Endothelial cell of umbilical vein (primary cell): ENCODE measurements at regions not wholly inside any gene's neighbourhood (a gene's known extent, or its start where the extent isn't known, plus 50 kb on each side); places are given as distances from the start of the nearest gene placed in this dataset.

Source experiments
- BruUV-seq: library from RNA; stranded (reverse); fragments of 400-500 nt; replicated peaks from 2 replicates; lab custom pipeline; 2021; lab: Mats Ljungman, UMichigan
- CTCF ChIA-PET: fragments of 300-600, 350-600 bp; sonication (Branson Sonifier 250); formaldehyde crosslinking; loops from one replicate; lab custom pipeline; 2021; ENCODE audit warnings: antibody characterized with exemption, inconsistent platforms; lab: Charles Lee
- POLR2A ChIA-PET: fragments of 300-600, 350-600 bp; sonication (Branson Sonifier 250); formaldehyde crosslinking; loops from one replicate; lab custom pipeline; 2021; ENCODE audit warnings: antibody characterized with exemption, inconsistent platforms; lab: Charles Lee
- DNase-seq: peaks from one replicate; pipeline ENCODE4 v3.0.0-alpha.2; 2011; ENCODE audit warnings: low read depth, low spot score
- FAIRE-seq: peaks from 2 replicates; lab custom pipeline; 2011; peaks lifted over from hg19 to GRCh38; lab: Jason Lieb, UNC
- H2AFZ ChIP-seq: 2 replicates; pipeline ENCODE4 v1.6.0; 2012; ENCODE audit warnings: low read depth, low read length, control low read depth, inconsistent platforms
- H3K27ac ChIP-seq: 2 replicates; pipeline ENCODE4 v1.5.1; 2011; ENCODE audit warnings: low read depth, mild to moderate bottlenecking, control low read depth, low read length, moderate library complexity; ENCODE audit not compliant: insufficient read depth
- H3K27me3 ChIP-seq, 2 experiments: 2 replicates each; pipeline versions ENCODE4 v1.6.0 to v1.6.1; 2011; ENCODE audit warnings: low read length in 2 of 2, mixed read lengths in 1 of 2; ENCODE audit not compliant: control insufficient read depth in 2 of 2, insufficient read depth in 2 of 2
- H3K36me3 ChIP-seq, 2 experiments: 2 replicates in 1 of 2; 3 replicates in 1 of 2; pipeline ENCODE4 v1.5.1; 2011; ENCODE audit warnings: low read length in 2 of 2, mild to moderate bottlenecking in 1 of 2, moderate library complexity in 1 of 2; ENCODE audit not compliant: control insufficient read depth in 2 of 2, insufficient read depth in 2 of 2; ENCODE audit errors: extremely low read depth in 1 of 2
- H3K4me1 ChIP-seq: 3 replicates; pipeline ENCODE4 v1.5.1; 2011; ENCODE audit warnings: mild to moderate bottlenecking, low read length; ENCODE audit not compliant: control insufficient read depth, insufficient read depth; ENCODE audit errors: extremely low read depth
- H3K4me2 ChIP-seq: 2 replicates; pipeline ENCODE4 v1.6.1; 2011; ENCODE audit warnings: low read length, control low read depth, mixed read lengths; ENCODE audit not compliant: insufficient read depth
- H3K4me3 ChIP-seq, 3 experiments: fragments of 200-600 bp in 1 of 3; sonication (generic), shearing (Covaris generic) in 1 of 3; replicated peaks in 1 of 3; 2 replicates each; pipeline ENCODE4 v1.5.1; 2011 to 2016; ENCODE audit warnings: control low read depth in 3 of 3, low read length in 3 of 3, mild to moderate bottlenecking in 2 of 3, inconsistent platforms in 1 of 3, low read depth in 1 of 3, moderate library complexity in 1 of 3; ENCODE audit not compliant: insufficient read depth in 1 of 3
- H3K79me2 ChIP-seq: 2 replicates; pipeline ENCODE4 v1.6.0; 2012; ENCODE audit warnings: low read length, inconsistent platforms; ENCODE audit not compliant: control insufficient read depth, insufficient read depth
- H3K9ac ChIP-seq: replicated peaks from 2 replicates; pipeline ENCODE3; 2011; ENCODE audit warnings: low read length, control low read depth; ENCODE audit not compliant: insufficient read depth; ENCODE audit errors: extremely low read depth
- H3K9me1 ChIP-seq: replicated peaks from 3 replicates; pipeline ENCODE4 v1.6.0; 2011; ENCODE audit warnings: mild to moderate bottlenecking, low read length; ENCODE audit not compliant: control insufficient read depth, insufficient read depth; ENCODE audit errors: extremely low read depth
- H3K9me3 ChIP-seq: replicated peaks from 2 replicates; pipeline ENCODE4 v1.5.1; 2012; ENCODE audit warnings: low read length, inconsistent platforms; ENCODE audit not compliant: control insufficient read depth, insufficient read depth
- H4K20me1 ChIP-seq: replicated peaks from 2 replicates; pipeline ENCODE3; 2011; ENCODE audit warnings: mild to moderate bottlenecking, low read length; ENCODE audit not compliant: control insufficient read depth, insufficient read depth; ENCODE audit errors: extremely low read depth
- CTCF ChIP-seq, 2 donors: IDR thresholded peaks; 1 replicate in 1 of 2; 2 replicates in 1 of 2; pipeline ENCODE4 v1.5.1; 2011; ENCODE audit warnings: low read length in 2 of 2, mild to moderate bottlenecking in 2 of 2, moderate library complexity in 2 of 2, control low read depth in 1 of 2, inconsistent platforms in 1 of 2, low read depth in 1 of 2; ENCODE audit not compliant: insufficient read depth in 1 of 2; ENCODE audit errors: extremely low read depth in 1 of 2
- EZH2 ChIP-seq: IDR thresholded peaks from 2 replicates; pipeline ENCODE4 v1.6.1; 2012; ENCODE audit warnings: borderline replicate concordance, low read depth, mild to moderate bottlenecking, moderate library complexity, low read length, inconsistent platforms; ENCODE audit not compliant: severe bottlenecking
- FOS ChIP-seq: IDR thresholded peaks from 2 replicates; pipeline ENCODE4 v1.6.1; 2011; ENCODE audit warnings: mild to moderate bottlenecking, low read length, moderate library complexity, borderline replicate concordance; ENCODE audit not compliant: insufficient read depth
- GATA2 ChIP-seq: IDR thresholded peaks from 2 replicates; pipeline ENCODE4 v1.7.0; 2011; ENCODE audit warnings: low read depth, mild to moderate bottlenecking, moderate library complexity, mixed read lengths, low read length; ENCODE audit not compliant: insufficient read length, insufficient read depth
- JUN ChIP-seq: IDR thresholded peaks from 2 replicates; pipeline ENCODE4 v1.6.1; 2011; ENCODE audit warnings: borderline replicate concordance, low read depth; ENCODE audit not compliant: insufficient read length, insufficient read depth
- MAX ChIP-seq: IDR thresholded peaks from 2 replicates; pipeline ENCODE4 v1.6.1; 2011; ENCODE audit not compliant: insufficient read depth, insufficient read length
- MYC ChIP-seq: IDR thresholded peaks from one replicate; pipeline ENCODE4 v1.6.1; 2011; ENCODE audit warnings: mild to moderate bottlenecking, low read depth, low read length
- POLR2A ChIP-seq: IDR thresholded peaks from 2 replicates; pipeline ENCODE4 v1.6.1; 2012; ENCODE audit warnings: low read depth, mild to moderate bottlenecking, control low read depth, low read length
- POLR2AphosphoS5 ChIP-seq: IDR thresholded peaks from 2 replicates; pipeline ENCODE4 v1.6.1; 2012; ENCODE audit warnings: low read depth, mild to moderate bottlenecking, control low read depth, low read length, moderate library complexity; ENCODE audit not compliant: insufficient read depth
- dilution Hi-C: fragments of 300-500 bp; cut with MboI; formaldehyde crosslinking; loops from one replicate; pipeline ENCODE4 v1.15.0; 2019; ENCODE audit warnings: low sequenced_read_pairs; ENCODE audit not compliant: extremely low pct_ligation_motif_present
- intact Hi-C: fragments of 100-400 bp; cut with micrococcal nuclease; formaldehyde crosslinking; loops from one replicate; pipeline ENCODE4 v1.10.0; 2022

- no peak overlapping the region for H3K4me2 ChIP-seq
- dilution Hi-C loops (no loop called here), intact Hi-C loops (no loop called here)
- ChIA-PET POLR2A (no interaction called here), CTCF (no interaction called here)
- no peaks in the 10 kb centered on the region for H3K9me3 ChIP-seq
- no peaks in the 10 kb centered on the region for H3K4me1 ChIP-seq
- BruUV-seq: no TSS peak
- DNase-seq (no peak), FAIRE-seq (no peak)
- no peaks in the 10 kb centered on the region for H4K20me1 ChIP-seq
- no peak overlapping the region for H3K27ac ChIP-seq
- TF ChIP-seq POLR2A: no peak
- no peak for TF ChIP-seq MYC
- no peak for TF ChIP-seq EZH2
- TF ChIP-seq POLR2AphosphoS5: no peak
- no peak for TF ChIP-seq FOS
- no peak for TF ChIP-seq GATA2
- no peak for TF ChIP-seq JUN
- no peak for TF ChIP-seq CTCF (IDR thresholded peaks at IDR 0.05; ENCODE audit: extremely low read depth in 1 of 2, insufficient read depth in 1 of 2, low read depth in 1 of 2, low read length in 2 of 2)
- TF ChIP-seq MAX: no peak
- no peak overlapping the region for H3K4me3 ChIP-seq
- no peaks in the 10 kb centered on the region for H3K36me3 ChIP-seq
- no peaks in the 10 kb centered on the region for H3K9me1 ChIP-seq
- H3K79me2 ChIP-seq: no peaks in the 10 kb centered on the region
- no peak overlapping the region for H2AFZ ChIP-seq
- H3K9ac ChIP-seq: no peak overlapping the region
- H3K27me3 ChIP-seq: no peaks in the 10 kb centered on the region
Measured at GRCh38 chr12:74647256-74647655, 109.6 kb downstream of the ATXN7L3B start.
